Epithelial cell of esophagus (primary cell): ENCODE measurements at regions not wholly inside any gene's neighbourhood (a gene's known extent, or its start where the extent isn't known, plus 50 kb on each side); places are given as distances from the start of the nearest gene placed in this dataset.

ENCODE experiments used
- DNase-seq: peaks from one replicate; pipeline ENCODE4 v3.0.0; 2010; ENCODE audit warnings: low read depth
- H3K4me3 ChIP-seq: 2 replicates; pipeline ENCODE4 v1.5.1; 2011; ENCODE audit warnings: mild to moderate bottlenecking, low read length, control low read depth
- TF ChIP-seq, protein P1 (sequence below): IDR thresholded peaks from 2 replicates; pipeline ENCODE4 v1.5.1; 2011; ENCODE audit warnings: low read depth, mild to moderate bottlenecking, low read length, control low read depth, inconsistent platforms; ENCODE audit not compliant: insufficient read depth; ENCODE audit errors: missing control alignments

DNA sequence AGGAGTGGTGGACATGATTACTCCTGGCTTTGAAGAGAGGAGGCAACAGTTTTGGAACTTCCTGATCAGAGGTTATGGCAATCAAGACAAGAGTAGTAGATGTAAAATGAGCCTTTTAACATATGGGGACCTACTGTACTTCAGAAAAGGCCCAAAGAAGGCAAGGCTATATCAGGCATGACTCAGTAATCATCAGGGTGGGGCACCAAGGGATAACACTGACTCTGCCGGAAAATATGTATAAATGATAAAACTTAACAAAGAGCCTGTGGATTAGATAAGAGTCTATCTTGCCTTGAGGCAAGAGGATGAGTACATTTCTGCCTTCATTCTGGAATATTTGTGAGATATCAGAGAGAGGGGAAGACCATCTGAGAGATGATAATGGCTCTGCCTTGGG, 1389.9 kb upstream of the MAP3K7 start:
- TF ChIP-seq, protein P1, sequence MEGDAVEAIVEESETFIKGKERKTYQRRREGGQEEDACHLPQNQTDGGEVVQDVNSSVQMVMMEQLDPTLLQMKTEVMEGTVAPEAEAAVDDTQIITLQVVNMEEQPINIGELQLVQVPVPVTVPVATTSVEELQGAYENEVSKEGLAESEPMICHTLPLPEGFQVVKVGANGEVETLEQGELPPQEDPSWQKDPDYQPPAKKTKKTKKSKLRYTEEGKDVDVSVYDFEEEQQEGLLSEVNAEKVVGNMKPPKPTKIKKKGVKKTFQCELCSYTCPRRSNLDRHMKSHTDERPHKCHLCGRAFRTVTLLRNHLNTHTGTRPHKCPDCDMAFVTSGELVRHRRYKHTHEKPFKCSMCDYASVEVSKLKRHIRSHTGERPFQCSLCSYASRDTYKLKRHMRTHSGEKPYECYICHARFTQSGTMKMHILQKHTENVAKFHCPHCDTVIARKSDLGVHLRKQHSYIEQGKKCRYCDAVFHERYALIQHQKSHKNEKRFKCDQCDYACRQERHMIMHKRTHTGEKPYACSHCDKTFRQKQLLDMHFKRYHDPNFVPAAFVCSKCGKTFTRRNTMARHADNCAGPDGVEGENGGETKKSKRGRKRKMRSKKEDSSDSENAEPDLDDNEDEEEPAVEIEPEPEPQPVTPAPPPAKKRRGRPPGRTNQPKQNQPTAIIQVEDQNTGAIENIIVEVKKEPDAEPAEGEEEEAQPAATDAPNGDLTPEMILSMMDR: no peak
- DNase-seq: no peak

DNA sequence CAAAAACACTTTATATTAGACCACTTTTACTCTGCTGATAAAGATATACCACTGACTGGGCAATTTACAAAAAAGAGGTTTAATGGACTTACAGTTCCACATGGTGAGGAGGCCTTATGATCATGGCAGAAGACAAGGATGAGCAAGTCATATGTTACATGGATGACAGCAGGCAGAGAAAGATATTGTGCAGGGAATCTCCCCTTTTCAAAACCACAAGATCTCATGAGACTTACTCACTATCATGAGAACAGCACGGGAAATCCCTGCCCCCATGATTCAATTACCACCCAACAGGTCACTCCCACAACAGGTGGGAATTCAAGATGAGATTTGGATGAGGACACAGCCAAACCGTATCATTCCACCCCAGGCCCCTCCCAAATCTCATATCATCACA, 1383.8 kb upstream of the MAP3K7 start:
- no peak for DNase-seq
- TF ChIP-seq, protein P1: no peak
- H3K4me3 ChIP-seq: no peak overlapping the region

More for the DNA sequence above, 1389.9 kb upstream of the MAP3K7 start:
- H3K4me3 ChIP-seq: no peak overlapping the region

DNA sequence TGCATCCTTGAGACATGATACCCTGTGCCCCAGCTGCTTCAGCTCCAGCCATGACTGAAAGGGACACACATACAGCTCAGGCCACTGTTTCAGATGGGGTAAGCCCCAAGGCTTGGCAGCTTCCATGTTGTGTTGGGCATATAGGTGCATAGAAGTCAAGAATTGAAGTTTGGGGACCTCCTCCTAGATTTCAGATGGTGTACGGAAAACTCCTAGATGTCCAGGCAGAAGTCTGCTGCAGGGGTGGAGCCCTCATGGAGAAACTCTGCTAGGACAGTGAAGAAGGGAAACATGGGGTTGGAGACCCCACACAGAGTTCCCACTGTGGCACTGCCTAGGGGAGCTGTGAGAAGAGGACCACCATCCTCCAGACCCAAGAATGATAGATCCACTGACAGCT, 1379.0 kb upstream of the MAP3K7 start:
- H3K4me3 ChIP-seq: no peak overlapping the region
- DNase-seq: no peak
- TF ChIP-seq, protein P1: no peak

DNA sequence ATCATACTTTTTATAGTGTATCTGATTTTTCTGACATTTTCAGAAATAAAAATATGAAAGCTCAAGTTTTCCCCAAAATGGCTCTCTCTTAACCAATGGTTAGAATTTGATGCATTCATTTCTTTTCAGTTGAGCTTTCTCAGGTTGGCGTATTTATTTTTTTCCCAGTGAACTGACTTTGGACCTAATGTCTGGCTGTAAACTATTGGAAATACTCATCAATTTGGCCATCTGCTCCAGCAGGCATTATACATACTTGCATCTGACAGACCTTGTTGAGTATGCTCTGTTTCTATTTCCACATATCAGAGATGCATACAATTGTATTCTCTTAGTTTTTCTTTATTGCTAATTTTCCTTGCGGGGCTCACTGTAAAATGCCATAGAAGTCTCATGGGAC, 1374.8 kb upstream of the MAP3K7 start:
- no peak for DNase-seq
- TF ChIP-seq, protein P1: no peak
- H3K4me3 ChIP-seq: no peak overlapping the region

DNA sequence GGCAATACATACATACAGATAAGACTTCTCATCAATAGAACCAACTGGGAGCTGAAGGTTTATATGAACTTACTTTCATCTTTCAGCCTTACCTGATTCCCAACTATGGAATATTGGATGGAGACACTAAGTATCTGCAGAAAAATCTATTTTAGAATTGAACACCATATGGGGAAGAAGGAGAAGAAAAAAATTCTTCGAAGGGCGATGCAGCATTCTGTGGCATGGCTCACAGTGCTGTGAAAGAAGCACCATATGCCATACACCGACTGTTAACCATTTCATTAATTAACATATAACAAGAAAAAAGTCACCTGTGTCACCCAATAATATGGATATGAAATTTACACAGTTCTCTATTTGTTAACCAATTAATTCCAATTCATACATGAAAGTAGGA, 1374.4 kb upstream of the MAP3K7 start:
- TF ChIP-seq, protein P1: no peak

DNA sequence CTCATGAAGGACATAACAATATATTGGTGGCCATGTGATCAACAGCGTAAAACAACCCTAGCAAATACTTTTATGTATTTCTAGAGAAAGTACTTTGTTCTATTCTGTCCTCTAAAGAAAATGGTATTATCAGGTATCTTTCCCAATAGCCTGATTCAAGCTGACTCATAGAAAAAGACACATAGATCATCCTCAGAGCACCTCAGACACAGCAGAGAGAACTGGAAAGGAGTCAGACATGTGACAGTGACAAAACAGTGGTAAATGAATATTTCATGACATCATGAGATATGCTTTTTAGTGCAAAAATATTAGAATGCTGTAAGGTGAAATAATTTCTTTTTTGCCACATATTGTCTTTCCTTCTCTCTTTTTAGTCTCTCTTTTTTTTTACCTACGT, 1355.0 kb upstream of the MAP3K7 start:
- peak; percentile 30 for DNase-seq
- TF ChIP-seq, protein P1: no peak
- no peak overlapping the region for H3K4me3 ChIP-seq

More for the DNA sequence above, 1374.4 kb upstream of the MAP3K7 start:
- DNase-seq: no peak
- no peak overlapping the region for H3K4me3 ChIP-seq

DNA sequence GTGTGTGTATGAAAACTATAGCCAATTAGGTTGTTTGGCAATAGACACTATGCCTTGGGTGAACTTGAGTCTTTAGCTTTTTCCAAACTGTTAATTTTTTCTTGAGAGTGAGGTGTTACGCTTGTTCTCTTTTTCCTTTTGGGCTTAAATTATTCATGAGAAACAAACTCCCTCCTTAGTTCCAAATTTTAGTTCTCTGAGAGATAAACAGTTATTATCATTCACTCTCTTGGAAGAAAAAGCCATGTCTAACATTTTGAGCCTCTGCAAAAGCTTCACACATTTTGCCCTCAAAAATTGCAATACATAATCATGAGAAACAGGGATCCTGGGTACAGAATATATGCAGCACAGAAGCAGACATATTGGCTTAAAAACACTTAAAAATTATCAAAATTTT, 1353.9 kb upstream of the MAP3K7 start:
- H3K4me3 ChIP-seq: no peak overlapping the region
- no peak for DNase-seq
- TF ChIP-seq, protein P1: no peak
